Stimulated activated CD4-positive, alpha-beta T cell treated with anti-CD3 and anti-CD28 coated beads, TNF-alpha, amount 100 ng/mL, for 1 hour (primary cell): ENCODE measurements at regions not wholly inside any gene's neighbourhood (a gene's known extent, or its start where the extent isn't known, plus 50 kb on each side); places are given as distances from the start of the nearest gene placed in this dataset.
A peak's percentile ranks its signal among the peaks of the same experiment; 100 is the strongest.

Experiments used
- DNase-seq, 3 donors: peaks; one replicate each; pipeline ENCODE4 v3.0.0-alpha.2; 2020; ENCODE audit warnings: low read depth in 3 of 3, low spot score in 1 of 3

DNA sequence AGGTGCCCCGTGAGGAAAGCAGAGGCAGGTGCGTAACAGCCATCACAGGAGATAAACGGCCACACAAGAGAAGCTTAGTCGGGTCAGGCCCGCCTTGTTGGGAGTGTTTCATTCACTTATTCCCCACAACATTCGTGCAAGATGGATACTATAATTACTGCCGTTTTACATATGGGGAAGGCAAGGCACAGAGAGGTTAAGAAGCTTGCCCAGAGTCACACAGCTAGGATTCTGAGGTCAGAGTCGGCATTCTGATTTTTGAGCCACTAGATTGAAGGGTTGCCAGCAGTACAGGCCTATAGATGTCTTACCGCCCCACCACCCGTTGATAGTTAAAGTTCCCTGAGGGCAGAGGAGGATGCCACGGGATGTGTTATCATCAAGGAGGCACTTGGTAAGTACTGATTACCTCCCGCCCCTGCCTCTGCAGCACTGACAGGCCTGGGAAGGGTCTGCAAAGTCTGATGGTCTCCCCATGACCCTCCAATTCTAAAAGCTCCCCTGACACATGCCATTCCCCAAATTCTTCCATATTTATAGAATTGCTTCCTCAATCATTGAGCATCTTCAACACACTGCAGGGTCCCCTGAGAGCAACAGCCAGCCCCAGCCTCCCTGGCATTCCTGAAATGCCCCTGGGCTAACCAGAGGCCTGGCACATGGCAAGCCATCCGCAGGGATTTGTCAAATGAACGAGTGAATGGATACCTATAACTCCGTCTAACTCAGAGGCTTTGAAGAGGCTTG is 74.7 kb upstream of the CLDN14 start:
- no peak for DNase-seq

DNA sequence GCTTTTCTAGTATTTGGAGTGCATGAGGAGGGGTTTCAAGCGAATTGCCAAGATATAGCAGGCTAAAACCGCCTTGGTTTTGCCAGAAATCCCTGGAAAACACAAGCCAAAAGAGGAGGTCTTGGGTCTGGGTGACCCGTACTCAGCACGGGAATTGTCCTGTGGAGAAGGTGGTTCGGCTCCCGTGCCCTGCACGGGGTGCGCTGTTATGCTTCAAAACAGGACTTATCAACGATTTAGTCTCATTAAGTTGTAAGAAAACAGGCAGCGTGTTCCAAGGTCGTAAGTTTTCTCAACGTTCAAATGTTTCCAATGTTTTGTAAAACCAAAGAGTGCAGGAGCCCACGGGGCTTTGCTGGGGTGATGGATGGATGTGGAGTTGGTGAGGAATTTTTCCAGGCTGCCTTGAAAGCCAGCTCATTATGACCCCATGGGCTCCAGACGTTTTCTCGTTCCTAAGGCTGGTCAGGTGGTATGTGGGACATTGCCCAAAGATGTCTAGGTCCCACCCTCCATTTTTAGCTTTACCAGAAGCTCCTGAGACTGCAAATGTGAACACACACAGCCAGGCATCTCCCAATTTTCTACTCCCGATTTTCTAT is 75.4 kb upstream of the CLDN14 start:
- DNase-seq, result no peak

DNA sequence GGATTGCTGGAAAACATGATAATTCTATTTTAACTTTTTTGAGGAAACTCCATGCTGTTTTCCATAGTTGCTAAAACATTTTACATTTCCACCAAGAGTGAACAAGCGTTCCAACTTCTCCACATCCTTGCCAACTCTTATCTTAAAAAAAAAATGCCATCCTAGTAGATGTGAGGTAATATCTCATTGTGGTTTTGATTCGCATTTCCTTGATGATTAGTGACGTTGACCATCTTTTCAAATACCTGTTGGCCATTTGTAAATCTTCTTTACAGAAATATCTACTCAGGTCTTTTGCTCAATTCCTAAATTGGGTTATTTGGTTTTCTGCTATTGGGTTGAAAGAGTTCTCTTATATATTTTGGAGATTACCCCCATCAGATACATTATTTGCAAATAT is 77.4 kb upstream of the CLDN14 start:
- no peak for DNase-seq

DNA sequence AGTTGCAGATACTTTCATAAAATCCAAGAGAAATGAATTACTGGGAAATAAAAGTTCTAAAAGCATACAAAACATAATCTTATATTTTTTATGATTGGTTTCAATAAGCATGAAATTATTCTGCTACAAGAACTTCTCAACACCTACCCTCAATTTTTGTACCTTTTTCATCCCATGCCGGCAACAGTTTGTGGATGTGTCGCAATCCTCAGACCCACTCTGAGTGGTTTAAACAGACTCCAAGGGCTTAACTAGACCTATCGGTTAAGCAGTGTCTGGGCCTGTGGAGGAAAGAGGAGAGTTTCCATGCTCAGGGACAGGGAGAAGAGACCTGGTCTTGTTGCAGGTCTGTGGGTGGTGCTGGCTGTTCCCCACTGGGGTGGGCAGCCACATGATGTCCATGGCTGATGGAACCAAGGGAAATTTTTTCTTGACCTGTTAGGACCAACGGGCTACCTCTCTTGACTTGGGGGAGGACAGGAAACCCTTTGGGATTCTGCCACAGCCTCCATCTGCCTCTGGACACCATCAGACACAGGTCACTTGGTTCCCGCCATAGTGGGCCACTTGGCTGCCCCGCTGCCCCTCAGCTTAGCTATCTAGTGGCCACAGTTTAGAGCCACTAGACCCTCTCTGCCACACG is 81.1 kb upstream of the CLDN14 start:
- no peak for DNase-seq

DNA sequence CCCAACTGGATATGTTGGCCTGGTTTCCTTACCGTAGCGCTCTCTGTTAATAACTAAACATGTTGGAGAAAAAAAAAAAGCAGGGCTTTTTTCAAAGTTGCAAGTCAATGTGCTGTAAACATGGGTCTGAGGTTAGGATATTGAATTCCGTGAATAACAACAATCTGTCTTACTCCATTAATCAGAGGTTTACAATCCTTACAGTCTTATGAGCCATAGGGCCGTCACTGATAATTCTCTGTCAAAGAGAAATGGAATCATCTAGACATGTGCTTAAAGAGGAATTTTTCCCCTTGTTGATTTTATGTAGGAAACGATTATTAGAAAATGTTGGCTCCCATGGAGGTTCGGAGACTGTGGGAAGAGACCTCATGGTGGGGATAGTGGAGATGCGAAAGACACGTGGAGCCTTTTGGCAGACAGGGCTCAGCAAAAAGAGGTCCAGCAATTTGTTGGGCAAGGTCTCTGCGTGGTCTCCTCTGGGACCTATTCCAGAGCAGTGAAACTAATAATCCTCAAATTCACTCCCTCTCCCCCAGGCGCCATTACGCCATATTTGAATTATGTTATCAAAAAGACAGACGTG is 83.5 kb upstream of the CLDN14 start:
- DNase-seq, result no peak

DNA sequence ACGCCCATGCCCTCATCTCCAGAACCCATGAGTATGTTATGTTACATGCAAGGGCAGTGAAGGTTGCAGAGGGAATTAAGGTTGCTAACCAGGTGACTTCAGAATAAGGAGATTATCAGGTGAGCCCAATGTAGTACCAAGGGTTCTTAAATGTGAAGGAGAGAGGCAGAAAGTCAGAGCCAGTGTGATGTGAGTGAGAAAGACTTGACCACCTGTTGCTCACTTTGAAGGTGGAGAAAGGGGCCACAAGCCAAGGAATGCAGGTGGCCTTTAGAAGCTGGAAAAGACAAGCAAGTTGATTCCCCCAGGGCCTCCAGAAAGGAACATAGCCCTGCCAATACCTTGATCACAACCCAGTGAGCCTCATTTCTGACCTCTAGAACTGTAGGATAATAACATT is 84.7 kb upstream of the CLDN14 start:
- DNase-seq, result no peak

DNA sequence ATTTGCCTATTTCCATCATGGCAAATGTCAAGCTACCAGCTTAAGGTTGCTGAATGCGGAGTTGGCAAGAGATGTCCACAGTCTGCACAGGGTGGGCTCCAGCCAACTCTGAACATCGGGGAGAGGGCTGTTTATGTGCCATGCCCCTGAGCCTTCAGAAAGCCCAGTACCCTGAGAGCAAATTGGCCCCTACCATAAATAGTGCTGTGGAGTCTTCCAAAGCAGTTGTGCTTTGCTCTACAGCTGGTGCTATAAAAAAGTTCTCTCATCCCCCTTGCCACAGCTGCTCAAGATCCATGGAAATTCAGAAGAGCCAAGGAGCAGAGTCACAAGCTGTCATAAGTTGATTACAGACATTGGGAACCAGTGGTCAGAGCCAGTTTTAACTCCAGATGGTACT is 85.6 kb upstream of the CLDN14 start:
- no peak for DNase-seq

DNA sequence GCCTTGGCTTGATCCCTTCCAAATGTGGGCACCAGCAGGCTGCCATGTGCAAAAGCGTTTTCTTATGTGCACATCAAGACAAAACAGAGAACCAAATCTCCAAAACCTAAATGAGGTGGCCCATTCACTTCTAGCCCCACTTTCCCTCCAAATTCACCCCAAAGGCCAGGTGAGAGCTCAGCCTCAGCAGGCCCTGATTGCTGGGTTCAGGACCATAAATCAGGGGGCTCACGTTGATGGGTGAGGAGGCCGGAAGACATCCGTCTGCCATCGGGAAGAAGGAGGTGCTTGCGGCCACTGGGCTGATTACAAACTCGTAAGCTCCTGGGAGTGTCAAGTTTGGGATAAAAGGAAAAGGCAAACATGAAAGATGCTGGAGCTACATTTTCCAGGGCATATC is 86.7 kb upstream of the CLDN14 start:
- no peak for DNase-seq

DNA sequence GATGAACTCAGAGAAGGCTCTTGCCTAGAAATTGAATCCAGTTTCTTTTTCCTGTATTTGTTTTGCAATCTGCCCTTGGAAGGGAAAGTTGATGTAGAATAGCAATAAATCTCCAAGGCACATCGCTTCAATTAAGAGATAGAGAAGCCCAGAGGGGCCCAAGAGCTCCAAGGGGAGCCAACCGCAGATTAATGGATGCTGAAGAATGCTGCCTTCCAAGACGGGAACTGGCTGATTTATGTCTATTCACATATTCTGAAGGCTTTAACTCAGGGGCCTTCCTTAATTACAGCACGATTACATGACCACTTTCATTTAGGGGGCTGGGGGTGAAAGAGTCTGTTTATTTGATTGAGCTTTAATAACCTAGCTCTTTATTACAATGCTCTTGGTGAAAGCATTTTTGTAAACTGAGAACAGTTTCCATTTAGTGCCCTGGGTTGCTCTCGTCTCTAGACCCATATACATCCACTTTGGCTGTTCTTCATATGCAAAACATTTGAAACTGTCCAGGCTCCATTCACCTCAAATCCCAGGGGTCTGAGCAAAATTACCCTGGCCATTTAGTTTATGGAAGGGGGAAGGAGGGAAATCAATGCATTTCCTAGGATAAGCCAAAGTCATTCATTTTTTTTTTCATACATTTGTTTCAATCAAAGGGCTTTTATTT is 87.4 kb upstream of the CLDN14 start:
- DNase-seq, result no peak

DNA sequence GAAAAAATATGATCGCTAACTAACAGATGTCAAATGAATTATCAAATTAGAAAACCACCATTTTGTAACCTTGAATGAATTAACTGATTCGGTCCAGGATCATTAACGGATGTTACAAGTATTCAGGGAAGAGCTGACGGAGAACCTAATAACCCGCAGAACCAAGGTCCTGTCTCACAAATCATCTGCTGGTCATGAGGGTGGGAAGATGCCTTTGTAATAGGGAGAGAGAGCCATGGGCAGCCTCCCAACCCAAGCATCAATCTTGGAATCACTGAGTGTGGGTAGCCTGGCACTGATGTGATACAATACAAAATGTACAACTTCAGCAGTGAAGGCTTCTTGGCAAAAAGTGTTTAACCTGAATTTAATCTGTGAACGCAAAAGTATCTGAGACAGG is 89.6 kb upstream of the CLDN14 start:
- no peak for DNase-seq

DNA sequence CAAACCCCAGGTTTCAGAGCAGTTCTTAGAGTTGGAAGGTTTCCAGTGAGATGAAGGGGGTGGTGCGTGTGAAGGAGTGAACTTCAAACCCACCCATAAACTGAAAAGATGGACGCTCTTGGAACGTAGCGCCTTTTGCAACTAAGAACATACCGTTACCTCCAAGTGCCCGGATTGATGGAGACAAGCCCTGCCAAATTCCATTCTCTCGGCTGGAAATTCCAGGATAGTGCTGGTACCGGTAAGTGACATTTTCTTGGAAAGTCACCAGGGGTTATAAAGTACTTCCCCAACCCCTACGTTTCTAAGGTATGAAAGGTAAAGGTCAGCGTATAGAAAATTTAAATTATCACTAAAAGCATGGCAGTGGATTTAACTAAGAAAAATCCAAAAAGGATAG is 91.6 kb upstream of the CLDN14 start:
- no peak for DNase-seq

DNA sequence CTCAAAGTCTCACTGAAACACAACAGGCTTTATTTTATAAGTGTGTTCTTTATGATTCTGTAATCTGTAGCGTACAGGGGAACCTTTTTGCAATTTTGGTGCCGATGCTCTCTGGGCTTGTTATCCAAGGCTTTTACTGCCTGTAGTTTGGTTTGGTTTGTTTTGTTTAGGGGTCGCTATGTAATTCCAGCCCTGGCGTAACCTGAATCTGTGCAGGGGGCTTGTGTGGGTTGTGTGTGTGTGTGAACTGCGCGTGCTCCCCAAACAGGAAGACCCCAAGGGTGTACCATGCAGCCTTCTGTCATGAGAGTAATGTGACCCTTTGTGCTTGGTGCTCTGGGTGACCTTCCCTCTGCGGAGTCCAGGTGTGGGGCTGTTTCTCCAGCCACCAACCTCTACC is 92.1 kb upstream of the CLDN14 start:
- DNase-seq, result no peak

DNA sequence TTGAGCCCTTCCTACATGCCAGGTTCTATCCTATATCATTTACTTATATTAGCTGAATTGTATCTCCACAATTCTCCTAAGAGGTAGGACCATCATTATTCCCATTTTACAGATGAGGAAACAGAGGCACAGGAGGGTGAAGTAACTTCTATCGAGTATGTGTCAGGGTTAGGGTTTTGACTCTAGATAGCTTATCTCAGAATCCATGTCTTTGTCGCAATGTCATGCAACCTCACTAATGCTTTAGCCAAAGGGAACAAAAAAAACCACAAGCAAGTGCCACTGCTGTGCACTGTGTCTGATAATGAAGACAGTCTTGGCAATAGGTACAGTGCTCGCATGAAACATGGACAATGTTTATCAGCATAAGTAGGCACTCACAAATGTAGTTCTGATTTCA is 95.4 kb upstream of the CLDN14 start:
- no peak for DNase-seq

DNA sequence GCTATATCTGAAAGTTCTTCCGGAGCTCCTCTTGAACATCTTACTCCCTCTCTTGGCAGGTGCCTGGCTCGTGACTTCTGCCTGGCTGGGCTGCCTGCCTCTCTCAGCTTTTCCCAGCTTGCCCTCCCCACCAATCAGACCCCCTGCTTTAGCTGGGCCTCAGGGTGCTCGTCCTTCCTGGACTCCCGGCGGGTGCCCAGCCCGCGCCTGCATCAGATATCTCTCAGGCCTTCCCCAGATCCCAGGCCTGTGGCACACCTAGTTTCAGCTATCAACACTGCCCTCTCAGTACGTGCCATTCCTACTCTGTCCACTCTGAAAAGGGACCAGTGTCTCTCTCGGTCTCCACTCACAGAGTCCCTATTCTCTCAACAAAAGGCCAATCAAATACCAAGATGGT is 96.5 kb upstream of the CLDN14 start:
- no peak for DNase-seq

DNA sequence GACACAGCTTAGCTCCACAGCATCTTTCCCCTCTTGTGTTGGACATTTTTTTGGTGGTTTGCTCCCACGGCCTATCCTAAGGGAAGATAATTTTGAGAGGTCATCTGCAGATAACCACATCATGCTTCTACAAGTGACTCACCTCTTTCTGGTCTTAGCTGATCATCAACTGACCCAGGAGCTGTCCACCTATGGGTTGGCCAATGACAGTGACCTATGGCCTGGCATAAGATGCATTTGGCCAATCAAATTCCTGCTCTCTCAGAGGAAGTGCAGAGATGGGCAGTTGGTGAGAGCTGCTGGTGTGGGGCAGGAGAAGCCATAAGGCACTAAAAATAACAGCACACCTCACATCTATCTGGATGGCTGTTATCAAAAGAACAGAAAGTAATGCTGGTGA is 100.0 kb upstream of the CLDN14 start:
- no peak for DNase-seq

DNA sequence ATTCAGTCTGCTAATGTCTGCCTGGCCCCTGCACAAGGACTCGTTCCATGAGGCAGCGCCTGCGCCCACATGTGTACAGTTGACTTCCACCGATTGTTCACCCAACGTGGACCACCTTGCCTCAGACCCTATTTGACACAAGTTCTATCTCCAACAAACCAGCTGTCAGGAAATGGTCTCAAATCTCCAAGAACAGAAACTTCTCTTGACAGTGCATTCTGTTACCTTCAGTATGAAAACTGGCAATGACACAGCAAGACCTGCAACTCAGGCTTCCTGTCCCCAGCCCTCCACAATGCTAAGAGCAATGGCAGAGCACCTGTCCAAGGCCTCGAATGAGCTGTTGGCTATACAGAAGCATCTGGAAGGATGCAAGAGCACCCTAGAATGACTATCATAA is 102.3 kb upstream of the CLDN14 start:
- no peak for DNase-seq

DNA sequence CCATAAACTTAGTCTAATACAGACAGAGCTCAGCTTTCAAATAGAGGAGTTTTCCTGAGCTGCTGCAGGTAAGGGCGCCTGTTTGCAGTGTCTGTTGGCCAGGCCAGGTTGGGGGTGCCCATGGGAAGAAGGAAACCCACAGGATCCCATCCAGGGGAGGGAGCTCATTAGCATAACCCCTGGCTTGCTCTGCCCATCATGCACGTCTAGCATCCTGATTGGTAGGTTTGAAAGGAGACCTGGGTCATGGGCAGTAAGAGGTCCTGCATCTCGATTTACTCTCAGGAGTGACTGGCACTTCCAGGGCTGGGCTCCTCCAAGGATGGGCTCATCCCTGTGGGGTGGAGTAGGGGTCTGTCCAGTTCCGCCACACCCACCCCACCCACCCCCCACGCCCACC is 103.7 kb upstream of the CLDN14 start:
- no peak for DNase-seq

DNA sequence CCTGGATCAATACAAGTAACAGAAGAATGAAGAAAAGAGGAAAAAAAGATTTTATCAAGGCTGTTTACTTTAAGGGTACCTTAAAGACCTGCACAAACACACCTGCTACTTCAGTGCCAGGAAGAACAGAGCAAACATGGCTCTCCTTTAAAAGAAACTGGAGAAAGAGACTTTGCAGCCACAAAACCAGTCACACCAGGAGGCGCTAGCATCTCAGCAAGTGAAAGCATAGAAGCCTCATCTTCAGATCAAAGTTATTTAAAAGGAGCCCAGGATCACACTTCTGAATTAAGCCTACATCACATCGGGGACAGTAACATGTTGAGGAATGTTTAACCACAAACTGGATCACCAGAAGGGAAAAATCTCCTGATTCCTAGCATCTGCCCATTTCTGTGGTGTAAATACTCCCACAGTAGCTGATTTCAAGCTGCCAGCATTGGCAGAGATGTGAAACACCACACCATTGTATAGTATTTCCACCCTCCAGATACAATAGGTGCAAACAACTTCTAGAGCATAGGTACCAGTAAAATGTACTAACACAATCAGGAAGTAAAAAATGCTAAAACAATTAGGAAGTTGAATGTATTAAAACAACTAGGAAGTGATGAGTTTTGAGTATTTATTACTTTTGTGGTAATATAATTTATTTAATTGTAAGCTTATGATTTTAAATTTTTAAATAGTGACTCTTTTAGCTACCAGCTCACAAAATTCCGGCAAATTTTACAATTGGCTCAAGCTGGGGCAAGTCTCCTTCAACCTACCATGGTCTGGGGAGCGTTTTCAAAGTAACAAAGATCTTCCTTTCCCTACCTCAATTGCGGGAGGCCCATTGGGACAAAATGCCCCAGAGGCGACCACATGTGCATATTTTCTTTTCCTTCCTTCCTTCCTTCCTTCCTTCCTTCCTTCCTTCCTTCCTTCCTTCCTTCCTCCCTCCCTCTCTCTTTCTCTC is 105.3 kb upstream of the CLDN14 start:
- peak in 1 of 3 donors; percentile 4 for DNase-seq

DNA sequence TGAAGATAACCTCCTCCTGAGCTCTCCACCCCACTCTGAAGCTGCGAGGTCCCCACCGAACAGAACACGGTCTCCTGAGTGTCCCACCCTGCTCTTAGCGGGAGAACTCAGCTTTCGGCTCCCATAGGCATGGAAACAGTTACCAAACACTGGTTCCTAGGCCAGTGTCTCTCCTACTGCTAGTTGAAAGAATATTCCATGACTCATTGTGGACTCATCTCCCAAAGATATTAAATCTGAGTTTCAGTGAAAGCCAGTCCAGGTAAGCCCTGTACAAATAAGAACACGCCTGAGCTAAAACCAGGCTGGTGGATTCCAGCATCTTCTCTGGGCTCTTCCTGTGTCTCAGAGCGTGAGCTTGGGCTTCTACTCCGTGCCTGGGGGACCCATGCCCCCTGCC is 107.5 kb upstream of the CLDN14 start:
- DNase-seq, result no peak

DNA sequence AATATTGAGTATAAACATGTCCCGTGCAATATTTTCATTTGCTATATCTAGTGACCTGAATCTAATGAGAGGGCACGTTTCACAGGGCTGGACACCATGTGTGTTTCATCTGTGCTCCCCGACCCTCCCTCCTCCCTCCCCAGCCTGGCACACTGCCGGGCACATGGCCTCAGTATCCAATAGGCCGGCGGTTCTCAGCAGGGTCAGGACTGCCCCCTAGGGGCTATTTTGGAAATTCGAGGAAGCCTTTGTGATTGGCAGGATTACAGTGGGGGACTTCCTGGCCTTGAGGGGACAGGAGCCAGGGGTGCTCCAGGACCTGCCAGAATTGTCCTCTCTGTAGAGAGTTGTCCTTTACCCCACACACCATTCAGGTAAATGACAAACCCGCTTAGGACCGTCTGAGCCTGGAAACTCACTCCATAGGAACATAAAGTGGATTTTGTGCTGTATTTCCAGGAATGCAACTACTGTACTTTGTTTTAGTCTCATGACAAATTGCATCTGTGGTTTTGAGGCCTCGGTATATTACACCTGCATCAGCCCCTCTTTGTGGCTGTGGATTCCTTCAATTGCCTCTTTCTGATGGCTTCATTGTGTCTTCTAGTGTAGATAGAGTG is 109.5 kb upstream of the SIM2 start:
- DNase-seq, result no peak
